Smooth muscle cell (in vitro differentiated cells): ENCODE measurements at regions not wholly inside any gene's neighbourhood (a gene's known extent, or its start where the extent isn't known, plus 50 kb on each side); places are given as distances from the start of the nearest gene placed in this dataset.

Experiments used
- DNase-seq: peaks from one replicate; lab custom pipeline; 2025; ENCODE audit not compliant: unreplicated experiment; lab: John Stamatoyannopoulos, UW
- H2AFZ ChIP-seq: fragments of 200-600 bp; sonication (generic); 2 replicates; pipeline ENCODE4 v1.6.0; 2016; ENCODE audit warnings: antibody characterized with exemption, low read depth, mild to moderate bottlenecking
- H3F3A ChIP-seq: fragments of 200-600 bp; sonication (generic); 2 replicates; pipeline ENCODE4 v1.6.0; 2017; ENCODE audit warnings: antibody characterized with exemption, low read depth
- H3K27ac ChIP-seq: fragments of 200-600 bp; sonication (generic); 2 replicates; pipeline ENCODE4 v1.5.1; 2016; ENCODE audit warnings: low read depth, mild to moderate bottlenecking
- H3K27me3 ChIP-seq: fragments of 200-600 bp; sonication (generic); 2 replicates; pipeline ENCODE4 v1.6.1; 2016; ENCODE audit warnings: low read depth, mild to moderate bottlenecking
- H3K36me3 ChIP-seq: fragments of 200-600 bp; sonication (generic); 2 replicates; pipeline ENCODE4 v1.5.1; 2016; ENCODE audit warnings: low read depth
- H3K4me1 ChIP-seq: fragments of 200-600 bp; sonication (generic); 2 replicates; pipeline ENCODE4 v1.5.1; 2016; ENCODE audit warnings: low read depth
- H3K4me2 ChIP-seq: fragments of 200-600 bp; sonication (generic); 2 replicates; pipeline ENCODE4 v1.6.0; 2016; ENCODE audit warnings: mild to moderate bottlenecking
- H3K4me3 ChIP-seq: fragments of 200-600 bp; sonication (generic); 2 replicates; pipeline ENCODE4 v1.5.1; 2016; ENCODE audit warnings: mild to moderate bottlenecking
- H3K79me2 ChIP-seq: fragments of 200-600 bp; sonication (generic); 2 replicates; pipeline ENCODE4 v1.6.0; 2016; ENCODE audit warnings: low read depth, mild to moderate bottlenecking
- H3K9ac ChIP-seq: fragments of 200-600 bp; sonication (generic); 2 replicates; pipeline ENCODE4 v1.6.0; 2016; ENCODE audit warnings: low read depth
- H3K9me3 ChIP-seq: fragments of 200-600 bp; sonication (generic); replicated peaks from 2 replicates; pipeline ENCODE4 v1.5.1; 2016; ENCODE audit warnings: low read depth
- H4K20me1 ChIP-seq: fragments of 200-600 bp; sonication (generic); 2 replicates; pipeline ENCODE4 v1.6.0; 2016; ENCODE audit warnings: low read depth
- CTCF ChIP-seq: fragments of 200-600 bp; sonication (generic); IDR thresholded peaks from 2 replicates; pipeline ENCODE4 v1.5.1; 2017; ENCODE audit warnings: borderline replicate concordance, mild to moderate bottlenecking, antibody characterized with exemption; ENCODE audit not compliant: insufficient read depth, poor library complexity, severe bottlenecking
- WGBS: methylation state at CpG from one replicate; pipeline ENCODE4 v1.1.7; 2016; ENCODE audit warnings: low lambda C conversion rate; 5-methylcytosine and 5-hydroxymethylcytosine counted together

- Histone ChIP-seq H2AFZ (no peak overlapping the region), H3K4me1 (no peaks in the 10 kb centered on the region), H3K79me2 (no peaks in the 10 kb centered on the region), H3K9ac (no peak overlapping the region), H3K27me3 (no peaks in the 10 kb centered on the region), H3K36me3 (no peaks in the 10 kb centered on the region), H3K27ac (no peak overlapping the region), H3K4me2 (no peak overlapping the region), H3K4me3 (no peak overlapping the region), H3K9me3 (no peaks in the 10 kb centered on the region), H4K20me1 (no peaks in the 10 kb centered on the region), H3F3A (no peaks in the 10 kb centered on the region)
- 97% methylated on average over 18 of the region's 18 CpGs for WGBS
- no peak for DNase-seq
- TF ChIP-seq CTCF: no peak
These were observed 58.1 kb upstream of the AFDN start for GRCh38 chr6:167768471-167769215.

GRCh38 chr6:167769408-167770190, 57.1 kb upstream of the AFDN start:
- Histone ChIP-seq H3K27me3 (no peaks in the 10 kb centered on the region), H3K4me3 (no peak overlapping the region), H3K4me1 (no peaks in the 10 kb centered on the region), H3K27ac (no peak overlapping the region), H3F3A (no peaks in the 10 kb centered on the region), H2AFZ (no peak overlapping the region), H3K4me2 (no peak overlapping the region), H3K79me2 (no peaks in the 10 kb centered on the region), H4K20me1 (no peaks in the 10 kb centered on the region), H3K36me3 (no peaks in the 10 kb centered on the region), H3K9me3 (no peaks in the 10 kb centered on the region), H3K9ac (no peak overlapping the region)
- no peak for DNase-seq
- WGBS: 94% methylated on average over 13 of the region's 13 CpGs
- TF ChIP-seq CTCF: no peak

- no peak for DNase-seq
- Histone ChIP-seq H3K9ac (no peak overlapping the region), H3K9me3 (no peaks in the 10 kb centered on the region), H3K4me2 (no peak overlapping the region), H3K27ac (no peak overlapping the region), H4K20me1 (no peaks in the 10 kb centered on the region), H3K79me2 (no peaks in the 10 kb centered on the region), H2AFZ (no peak overlapping the region), H3K36me3 (no peaks in the 10 kb centered on the region), H3K27me3 (no peaks in the 10 kb centered on the region), H3F3A (no peaks in the 10 kb centered on the region), H3K4me3 (no peak overlapping the region), H3K4me1 (no peaks in the 10 kb centered on the region)
- no peak for TF ChIP-seq CTCF
- WGBS: 96% methylated on average over 14 of the region's 14 CpGs
These were observed 56.3 kb upstream of the AFDN start for GRCh38 chr6:167770291-167770955.
